ENCODE measurements at regions not wholly inside any gene's neighbourhood (a gene's known extent, or its start where the extent isn't known, plus 50 kb on each side); places are given as distances from the start of the nearest gene placed in this dataset.

GRCh38 chr3:16670191-16670590, 65.0 kb upstream of the DAZL start:
- no peak for TF ChIP-seq CTCF (IDR thresholded peaks at IDR 0.05)
- TF ChIP-seq POLR2A (IDR thresholded peaks at IDR 0.05): no peak

Measured in vagina (tissue), 2 donors.